Right hindlimb (tissue), 1 donor: ENCODE measurements at regions not wholly inside any gene's neighbourhood (a gene's known extent, or its start where the extent isn't known, plus 50 kb on each side); places are given as distances from the start of the nearest gene placed in this dataset.
A peak's percentile ranks its signal among the peaks of the same experiment; 100 is the strongest.

ENCODE experiments used
- DNase-seq: peaks from one replicate; pipeline ENCODE4 v3.0.0-alpha.2; 2018

DNA sequence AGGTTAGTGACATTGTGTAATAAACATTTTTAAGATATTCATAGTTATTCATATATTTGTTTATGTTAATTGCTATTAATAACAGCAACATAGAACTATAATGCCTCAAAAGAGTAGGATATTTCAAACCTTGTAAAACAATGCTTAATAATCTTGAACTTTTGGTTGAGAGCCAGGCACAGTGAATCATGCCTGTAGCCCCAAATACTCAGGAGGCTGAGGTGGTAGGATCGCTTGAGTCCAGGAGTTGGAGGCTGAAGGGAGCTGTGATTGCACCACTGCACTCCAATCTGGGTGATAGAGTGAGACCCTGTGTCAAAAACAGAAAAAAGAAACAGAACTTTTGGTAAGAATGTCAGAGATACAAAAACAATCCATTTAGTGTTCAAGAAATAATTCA lies 213.9 kb upstream of the SLITRK1 start:
- DNase-seq, result no peak

DNA sequence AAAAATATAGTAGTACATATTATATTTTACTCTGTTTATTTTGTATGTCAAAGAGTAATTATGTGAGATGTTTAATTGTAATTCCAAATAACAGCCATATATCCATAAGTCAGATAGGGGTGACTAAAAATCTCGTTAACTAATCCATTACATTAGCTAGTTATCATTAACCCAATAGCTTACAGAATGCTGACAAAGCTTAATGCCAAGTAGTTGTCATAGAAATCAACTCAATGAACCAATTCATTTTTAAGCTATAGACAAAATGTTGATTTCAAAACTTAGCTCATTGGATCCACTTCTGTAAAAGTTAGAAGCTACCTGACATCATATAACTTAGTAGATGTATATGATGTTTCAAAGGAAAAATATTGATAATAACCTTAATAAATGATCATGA lies 206.7 kb upstream of the SLITRK1 start:
- DNase-seq, result no peak

DNA sequence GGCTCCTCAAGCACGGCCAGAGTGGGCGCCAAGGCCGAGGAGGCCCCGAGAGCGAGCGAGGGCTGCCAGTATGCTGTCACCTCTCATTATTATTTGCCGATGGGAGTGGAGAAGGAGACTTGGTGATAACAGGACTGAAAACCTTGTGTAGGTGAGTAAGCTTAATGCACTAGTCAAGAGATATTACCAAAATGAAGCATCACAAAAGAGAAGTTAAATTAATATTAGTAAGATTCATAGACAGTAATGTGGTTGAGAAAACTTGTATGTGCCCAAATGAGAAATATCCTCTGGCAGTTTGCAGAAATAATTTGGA lies 204.5 kb upstream of the SLITRK1 start:
- DNase-seq, result no peak

DNA sequence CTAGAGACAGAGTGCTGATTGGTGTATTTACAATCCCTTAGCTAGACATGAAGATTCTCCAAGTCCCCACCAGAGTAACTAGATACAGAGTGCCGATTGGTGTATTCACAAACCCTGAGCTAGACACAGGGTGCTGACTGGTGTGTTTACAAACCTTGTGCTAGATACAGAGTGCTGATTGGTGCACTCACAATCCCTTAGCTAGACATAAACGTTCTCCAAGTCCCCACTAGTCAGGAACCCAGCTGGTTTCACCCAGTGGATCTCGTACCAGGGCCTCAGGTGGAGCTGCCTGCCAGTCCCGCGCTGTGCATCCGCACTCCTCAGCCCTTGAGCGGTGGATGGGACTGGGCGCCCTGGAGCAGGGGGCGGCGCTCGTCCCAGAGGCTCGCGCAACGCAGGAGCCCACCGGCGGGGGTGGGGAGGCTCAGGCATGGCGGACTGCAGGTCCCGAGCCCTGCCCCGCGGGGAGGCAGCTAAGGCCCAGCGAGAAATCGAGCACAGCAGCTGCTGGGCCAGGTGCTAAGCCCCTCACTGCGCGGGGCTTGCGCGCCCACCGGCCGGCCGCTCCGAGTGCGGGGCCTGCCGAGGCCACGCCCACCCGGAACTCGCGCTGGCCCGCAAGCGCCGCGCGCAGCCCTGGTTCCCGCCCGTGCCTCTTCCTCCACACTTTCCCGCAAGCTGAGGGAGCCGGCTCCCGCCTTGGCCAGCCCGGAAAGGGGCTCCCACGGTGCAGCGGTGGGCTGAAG lies 204.0 kb upstream of the SLITRK1 start:
- DNase-seq, result peak; percentile 13

DNA sequence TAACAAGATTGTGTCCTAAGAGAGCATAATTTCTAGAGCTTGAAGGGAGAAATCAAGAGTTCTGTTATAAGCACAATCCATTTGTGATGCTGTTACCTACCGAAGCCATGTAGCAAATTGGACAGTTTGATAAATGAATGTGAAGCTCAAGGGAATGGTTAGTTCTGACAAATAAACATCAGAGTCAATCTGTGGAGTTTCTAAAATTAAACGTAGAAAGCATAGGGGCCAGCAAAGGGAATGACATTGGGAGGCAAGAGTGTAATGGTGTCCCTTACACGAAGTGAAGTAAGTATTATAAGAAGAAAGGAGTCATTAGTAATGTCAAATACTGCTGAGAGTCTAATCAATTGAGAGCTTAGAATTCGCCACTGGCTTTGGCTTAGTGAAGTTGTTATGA lies 200.2 kb upstream of the SLITRK1 start:
- no peak for DNase-seq

DNA sequence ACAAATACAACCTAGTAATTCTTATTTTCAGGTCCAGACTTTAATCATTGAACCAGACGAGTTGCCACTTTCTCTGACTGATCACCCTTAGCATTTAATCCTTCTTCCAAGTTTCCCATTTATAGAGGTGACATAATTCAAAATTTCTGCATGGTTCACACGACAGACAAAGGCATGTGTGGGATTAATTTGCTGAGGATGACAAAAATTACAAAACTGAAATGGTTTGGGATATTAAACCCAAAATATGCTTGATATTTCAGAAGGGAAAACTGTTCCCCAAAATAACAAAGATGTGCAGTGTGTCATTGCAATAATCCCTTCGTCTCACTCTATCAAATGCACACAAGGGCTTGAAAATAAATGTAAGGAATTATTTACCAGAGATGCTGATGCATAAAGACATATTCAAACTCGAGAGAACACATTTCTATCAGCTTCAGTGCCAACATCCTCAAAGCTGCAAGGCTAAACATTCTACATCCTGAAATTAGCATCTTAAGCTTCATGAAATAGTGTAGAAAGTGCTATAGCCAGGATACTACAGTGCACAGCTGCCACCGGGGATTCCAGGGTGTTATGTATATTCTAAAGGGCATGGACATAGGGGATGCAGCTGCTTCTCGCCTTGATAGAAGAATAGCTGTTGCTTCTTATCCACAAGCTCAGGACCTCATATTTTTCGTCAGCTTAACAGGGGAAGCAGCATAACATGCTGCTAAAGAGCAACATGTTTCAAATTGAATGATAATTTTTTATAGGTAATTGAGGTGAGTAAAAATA lies 198.7 kb upstream of the SLITRK1 start:
- no peak for DNase-seq

DNA sequence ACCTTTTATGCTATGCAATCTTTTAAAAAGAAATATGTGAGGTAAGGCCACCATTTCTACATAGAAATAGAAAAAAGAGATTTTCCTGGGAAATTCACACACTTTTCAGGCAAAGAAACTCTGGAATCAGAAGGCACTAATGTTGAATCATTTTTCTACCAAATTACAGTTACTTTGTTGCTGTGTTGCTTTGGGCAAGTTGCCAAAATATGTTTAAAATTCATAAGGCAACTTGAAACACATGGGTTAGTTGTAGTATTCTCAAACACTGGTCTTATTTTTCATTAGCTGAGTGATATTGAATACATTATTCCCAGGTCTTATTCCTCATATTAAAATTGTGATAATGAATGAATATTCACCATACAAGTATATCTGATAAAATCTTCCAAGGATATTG lies 195.0 kb upstream of the SLITRK1 start:
- no peak for DNase-seq

DNA sequence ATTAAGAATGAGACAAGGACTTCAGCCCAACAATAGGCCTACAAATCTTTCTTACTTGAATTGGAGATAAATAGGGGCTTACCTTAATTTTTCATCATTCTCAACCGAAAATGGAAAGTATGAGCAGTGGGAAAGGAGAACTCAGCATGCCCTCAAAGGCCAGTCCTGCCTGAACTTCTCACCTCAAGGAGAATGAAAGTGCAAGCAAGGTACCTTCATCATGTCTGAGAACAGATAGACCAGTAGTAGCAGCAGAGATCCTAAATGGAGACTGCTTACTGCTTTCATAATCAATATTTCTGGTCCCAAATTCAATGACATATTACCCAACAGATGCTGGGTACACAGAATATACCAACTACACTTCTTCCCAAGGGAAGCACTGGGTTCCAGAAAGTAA lies 194.0 kb upstream of the SLITRK1 start:
- DNase-seq, result no peak

DNA sequence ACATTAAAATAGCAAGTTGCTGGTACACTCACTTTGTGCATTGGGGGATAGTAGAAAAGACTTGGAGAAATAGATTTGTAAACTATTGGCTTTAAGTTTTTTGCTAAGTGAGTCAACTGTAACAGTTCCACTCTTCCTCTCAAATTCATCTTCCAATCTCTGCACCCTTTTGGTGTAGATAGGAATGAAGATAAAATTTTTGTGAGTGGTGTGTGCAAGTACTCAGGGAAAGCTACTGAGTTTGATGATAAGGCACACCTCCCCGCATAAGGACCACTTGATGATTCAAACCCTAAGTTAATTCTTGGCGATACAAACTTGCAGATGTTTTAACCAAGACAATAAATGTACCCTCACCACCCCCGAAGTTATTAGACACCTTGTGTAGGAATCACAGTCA lies 168.3 kb upstream of the SLITRK1 start:
- DNase-seq, result no peak

DNA sequence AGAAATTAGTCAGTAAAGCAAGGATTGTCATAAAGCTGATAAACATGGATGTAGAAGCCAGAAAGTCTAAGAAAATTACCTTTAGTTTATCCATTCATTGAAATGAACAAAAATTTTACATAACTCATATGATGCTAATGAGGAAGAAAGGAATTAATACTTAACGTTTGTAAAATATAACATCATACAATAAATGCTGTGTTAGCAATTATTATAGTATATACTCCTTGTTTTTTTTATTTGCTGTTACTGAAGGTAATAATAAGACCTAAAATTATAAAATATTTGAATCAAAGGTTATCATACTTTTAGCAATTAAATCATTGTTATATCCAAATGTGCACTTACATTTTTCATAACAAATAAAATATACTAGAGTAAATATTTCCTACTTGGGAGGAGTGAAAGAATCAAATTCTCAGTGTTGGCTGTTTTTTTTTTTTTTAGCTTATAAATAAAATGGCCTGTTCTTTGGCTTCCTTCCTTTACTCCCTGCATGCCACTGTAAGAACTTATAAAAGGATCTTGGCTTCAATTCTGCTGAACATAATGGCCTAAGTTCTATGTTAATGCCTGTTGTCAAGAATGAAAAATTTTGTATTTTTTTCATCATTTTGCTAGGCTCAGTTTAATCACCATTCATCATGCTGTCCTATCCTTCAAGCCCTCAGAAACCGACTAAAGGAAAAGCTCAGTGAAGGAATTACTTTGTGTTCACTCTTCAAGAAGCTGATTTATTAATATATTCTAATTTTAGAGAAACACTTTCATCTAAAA lies 167.4 kb upstream of the SLITRK1 start:
- no peak for DNase-seq

DNA sequence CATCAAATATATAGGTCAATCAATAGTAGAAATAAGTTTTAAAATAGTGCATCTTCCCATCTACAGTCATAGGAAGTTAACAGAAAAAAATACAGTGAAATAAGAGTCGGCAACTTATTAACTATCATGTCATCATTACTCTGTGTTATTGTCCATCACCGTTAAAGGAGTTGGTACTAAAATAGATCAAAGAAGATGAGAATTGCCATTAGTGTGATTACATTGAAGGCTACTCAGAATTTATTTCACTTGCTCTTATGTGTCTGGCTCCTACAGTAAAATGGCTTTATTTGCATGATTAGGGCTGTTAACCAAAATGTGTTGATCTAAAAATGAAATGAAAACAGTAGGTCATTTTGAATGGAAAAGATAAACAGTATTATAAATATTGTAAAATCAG lies 162.5 kb upstream of the SLITRK1 start:
- DNase-seq, result no peak

DNA sequence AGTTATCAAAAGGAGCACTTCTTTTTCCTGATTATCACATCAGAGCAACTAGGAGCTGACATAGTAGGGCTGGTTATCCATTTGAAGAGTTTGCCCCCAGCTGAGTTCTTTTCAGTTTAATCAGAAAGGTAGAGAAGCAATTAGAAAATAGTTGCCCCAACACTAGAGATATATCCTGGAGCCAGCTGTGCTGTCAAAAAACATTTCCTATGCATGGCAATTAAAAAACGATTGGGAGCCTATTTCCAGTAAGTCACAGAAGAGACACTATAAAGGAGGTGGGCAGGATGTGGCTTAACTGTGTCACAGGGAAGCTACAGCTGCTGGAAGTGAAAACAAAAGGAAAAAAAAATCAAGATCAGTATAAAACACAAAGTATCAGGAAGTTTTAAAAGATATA lies 155.7 kb upstream of the SLITRK1 start:
- DNase-seq, result no peak

DNA sequence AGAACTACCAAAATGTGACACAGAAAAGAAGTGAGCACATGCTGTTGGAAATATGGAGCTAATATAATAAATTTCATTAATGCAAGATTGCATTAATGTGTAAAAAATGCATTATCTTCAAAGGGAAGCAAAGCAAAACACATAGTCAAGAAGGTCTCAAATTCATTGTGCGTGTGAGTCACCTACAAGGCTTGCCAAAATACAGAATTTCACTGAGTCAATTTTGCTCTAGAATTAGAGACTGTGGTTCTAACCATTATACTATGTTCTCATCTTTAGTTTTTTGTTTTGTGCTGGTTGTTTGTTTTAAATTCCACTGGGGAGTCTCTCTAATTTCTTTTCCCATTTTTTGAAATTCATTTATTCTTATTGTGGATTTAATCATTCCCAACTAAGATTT lies 149.8 kb upstream of the SLITRK1 start:
- DNase-seq, result no peak

DNA sequence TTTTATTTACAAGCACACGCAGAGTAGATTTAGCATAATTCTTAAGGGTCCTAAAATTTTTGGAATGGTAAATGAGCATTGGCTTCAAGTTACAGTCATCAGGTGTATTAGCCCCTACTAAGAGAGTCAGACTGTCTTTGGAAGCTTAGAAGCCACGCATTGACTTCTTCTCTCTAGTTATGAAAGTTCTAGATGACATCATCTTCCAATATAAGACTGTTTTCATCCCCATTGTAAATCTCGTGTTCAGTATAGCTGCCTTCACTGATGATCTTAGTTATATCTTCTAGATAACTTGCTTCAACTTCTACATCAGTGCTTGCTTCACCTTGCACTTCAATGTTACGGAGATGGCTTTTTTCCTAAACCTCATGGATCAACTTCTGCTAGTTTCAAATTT lies 148.8 kb upstream of the SLITRK1 start:
- no peak for DNase-seq

DNA sequence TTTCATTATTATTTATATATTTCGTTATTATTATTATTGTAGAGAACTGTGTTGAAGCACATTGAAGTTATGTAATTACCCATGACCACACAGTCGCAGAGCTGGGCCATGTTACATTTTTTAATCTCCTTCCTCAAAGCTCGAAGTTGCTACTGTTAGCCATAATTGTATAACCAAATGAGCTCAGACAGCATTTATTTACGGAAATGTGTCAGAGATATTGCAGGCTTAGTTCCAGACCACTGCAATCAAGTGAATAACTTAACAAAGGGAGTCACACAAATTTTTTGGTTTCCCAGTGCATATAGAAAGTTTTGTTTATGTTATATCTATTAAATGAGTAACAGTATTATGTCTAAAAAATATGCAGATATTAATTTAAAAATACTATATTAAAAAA lies 147.1 kb upstream of the SLITRK1 start:
- DNase-seq, result no peak

DNA sequence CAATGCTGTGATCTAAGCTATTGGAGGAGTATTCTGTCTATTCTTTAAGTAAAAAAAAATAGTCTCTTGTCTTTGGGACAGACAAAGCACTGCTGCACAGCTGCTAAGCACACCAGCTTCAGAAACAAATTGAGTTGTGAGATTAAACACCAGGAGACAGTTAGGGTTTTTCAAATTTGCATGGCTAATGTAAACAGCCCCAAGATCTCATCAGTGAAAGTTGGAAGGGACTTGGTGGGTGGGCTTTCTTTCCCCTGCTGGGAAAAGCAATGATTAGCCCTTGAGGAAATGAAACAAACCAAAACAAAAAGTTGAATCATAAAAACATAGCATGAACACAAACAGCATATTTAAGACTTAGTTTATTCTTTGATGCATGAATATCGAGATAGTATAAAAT lies 143.6 kb upstream of the SLITRK1 start:
- no peak for DNase-seq

DNA sequence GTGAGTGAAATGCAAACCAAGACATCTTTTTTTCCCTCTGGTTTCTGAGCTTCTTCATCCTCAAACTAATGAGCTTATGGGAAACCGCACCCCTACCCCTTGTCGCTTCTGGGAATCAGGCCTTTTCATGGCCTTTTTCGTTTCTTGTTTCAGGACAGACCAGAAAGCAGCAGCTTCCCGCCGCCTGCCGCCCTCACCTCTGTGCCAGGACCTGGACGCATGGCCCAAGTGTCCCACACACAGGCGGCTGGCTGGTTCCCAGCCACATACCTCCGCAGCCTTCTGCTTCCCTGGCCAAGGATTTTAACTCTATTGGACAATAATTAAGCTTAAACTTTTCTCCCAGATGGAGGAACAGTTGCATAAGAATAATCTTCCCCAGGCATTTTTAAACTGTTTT lies 114.1 kb upstream of the SLITRK1 start:
- DNase-seq, result no peak

DNA sequence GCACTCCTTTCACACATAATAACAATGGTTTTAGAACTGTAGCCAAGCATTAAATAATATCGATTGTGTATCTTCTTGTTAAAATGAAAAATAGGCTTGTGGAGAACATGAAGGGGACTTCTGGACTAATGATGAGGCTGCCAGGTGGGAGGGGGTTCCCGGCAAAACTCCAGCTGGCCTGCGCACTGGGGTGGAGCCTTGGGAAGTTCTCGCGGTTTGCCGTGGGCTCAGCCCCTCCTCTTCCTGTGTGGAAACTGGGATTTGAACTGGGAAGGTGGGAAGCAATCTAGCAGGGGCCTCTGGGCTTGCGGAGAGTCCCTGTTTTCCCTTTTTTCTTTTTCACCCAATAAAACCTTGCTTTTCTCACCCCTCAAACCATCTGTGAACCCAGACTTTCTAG lies 113.7 kb upstream of the SLITRK1 start:
- no peak for DNase-seq

DNA sequence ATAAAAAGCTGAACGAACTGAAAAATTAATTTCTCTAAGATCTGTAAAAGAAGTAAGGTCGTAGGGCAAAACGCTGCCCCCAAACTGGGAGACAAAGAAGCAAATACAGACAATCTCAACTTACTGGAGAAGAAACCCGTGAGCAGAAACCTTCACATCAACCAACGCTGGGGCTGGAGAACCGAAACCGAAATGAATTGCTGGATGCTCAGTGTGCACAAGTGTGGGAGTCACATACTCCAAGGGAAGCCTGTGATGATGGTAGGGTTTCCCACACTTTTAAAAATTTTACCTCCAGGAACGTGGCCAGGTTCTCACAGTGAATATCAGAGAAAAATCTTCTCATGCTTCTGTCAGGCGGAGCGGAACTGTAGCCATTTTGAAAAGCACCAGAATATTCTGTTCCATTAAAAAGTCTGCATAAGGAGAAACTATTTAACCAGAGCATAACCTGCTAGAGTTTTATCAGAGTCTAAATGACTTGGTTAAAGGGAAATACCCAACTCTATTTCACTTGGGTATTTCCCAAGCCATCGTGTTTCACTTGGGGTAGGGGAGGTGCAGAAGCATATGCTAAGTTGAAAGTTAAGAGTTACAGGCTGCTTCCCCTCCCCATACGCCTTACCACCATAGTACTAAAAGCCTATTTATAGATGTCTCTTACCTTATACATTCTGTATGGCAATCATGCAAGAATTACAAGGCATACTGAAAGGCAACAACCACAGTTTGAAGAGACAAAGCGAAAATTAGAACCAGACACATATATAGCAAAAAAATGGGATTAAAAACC lies 110.5 kb upstream of the SLITRK1 start:
- no peak for DNase-seq

DNA sequence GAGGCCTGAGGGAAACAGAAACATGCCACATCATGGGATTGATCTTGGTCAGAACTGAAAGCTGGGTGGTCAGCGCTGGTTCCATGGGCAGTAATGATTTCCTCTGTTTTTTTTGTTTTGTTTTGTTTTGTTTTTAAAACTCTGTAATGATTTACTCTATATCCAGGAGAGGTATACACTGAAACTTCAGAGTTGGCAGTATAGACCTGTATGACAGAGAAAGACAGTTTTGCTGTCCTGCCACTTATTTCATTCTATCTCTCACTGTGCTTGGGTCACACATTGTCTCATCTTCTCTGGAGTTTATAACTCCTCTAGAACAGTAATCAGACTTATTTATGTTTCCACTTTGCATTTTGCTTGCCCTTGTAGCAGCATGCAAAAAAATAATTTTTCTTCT lies 105.1 kb upstream of the SLITRK1 start:
- no peak for DNase-seq

DNA sequence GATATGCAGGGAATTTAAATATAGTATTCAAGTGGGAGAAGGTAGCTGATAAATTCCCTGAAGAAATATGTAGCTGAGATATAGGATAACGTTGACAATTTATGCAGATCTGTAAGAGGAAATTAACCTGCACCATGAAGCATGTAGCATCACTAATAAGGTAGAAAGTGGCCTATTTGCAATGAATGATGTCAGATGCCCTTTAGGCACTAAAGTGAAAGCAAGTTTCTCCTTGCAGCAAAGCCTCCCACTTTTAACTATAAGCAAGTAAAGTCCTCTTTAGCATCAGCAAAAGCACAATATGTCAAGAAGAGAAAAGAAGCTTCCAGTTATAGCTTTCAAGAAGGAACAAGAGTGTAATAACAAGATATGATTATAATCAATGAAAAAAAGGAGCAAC lies 102.5 kb upstream of the SLITRK1 start:
- no peak for DNase-seq

DNA sequence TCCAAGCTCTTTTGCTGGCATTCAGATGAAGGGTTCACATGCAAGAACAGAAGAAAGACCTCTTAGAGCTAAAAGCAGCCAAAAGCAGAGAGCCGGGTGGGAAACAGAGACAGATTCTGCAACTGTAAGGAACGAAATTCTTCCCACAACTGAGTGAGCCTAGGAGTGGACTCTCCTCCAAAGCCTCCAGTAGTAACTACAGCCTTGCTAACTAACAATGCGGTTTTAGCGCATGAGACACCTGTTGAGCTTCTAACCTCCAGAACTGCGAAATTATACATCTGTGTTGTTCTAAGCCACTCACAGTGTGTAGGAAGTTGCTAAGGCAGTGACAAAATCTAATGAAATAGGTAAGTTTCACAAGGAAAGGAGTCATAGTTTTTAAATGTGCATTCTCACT lies 98.1 kb upstream of the SLITRK1 start:
- DNase-seq, result no peak

DNA sequence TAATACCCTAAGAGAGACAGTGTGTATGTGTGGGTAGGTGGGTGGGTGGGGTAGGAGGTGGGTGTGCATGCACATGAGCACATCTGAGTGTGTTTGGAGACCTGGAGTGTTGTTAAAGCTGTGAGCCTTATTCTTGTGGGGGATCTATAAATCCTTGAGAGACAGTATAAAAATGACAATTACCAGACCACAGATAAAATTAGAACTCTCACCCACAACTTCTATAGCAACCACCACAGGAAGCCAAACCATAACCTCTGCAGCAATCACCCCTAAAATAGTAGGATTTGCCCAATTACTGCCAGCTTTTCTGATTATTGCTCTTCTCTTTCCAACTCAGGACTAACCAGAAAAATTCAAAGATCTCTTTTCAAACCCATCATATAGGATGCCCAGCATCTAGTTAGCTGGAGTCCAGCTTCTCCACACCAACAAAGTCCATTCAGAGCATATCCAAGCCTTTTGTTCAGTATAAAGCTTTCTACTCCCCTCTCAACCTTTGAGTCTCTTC lies 93.4 kb upstream of the SLITRK1 start:
- no peak for DNase-seq
